NCI-H1694 (cell line): ENCODE measurements at regions not wholly inside any gene's neighbourhood (a gene's known extent, or its start where the extent isn't known, plus 50 kb on each side); places are given as distances from the start of the nearest gene placed in this dataset.
"Not testable (repeated sequence)": the region's sequence is repeated elsewhere in the genome, so short reads cannot be mapped to it uniquely, and the experiment has no call there.

Source experiments
- DNase-seq: peaks from one replicate; lab custom pipeline; 2025; lab: John Stamatoyannopoulos, UW

DNA sequence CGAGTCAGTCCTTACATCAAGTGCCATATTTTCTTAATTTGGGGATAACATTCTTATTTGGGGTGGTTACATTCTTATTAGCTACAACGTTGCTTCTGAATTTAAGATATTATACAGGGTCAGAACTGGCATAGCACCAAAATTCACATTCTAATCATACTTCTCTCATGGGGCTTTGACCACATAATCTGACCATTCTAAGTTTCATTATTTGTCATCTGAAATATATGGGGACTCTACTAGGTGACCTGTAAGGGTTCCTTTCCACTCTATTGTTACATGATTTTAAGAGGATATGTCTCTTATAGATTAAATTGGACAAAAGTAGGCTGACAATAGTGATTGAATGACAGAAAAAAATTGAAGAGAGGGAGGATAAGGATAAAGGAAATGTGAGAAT is 536.5 kb downstream of the KCTD12 start:
- DNase-seq = no peak

DNA sequence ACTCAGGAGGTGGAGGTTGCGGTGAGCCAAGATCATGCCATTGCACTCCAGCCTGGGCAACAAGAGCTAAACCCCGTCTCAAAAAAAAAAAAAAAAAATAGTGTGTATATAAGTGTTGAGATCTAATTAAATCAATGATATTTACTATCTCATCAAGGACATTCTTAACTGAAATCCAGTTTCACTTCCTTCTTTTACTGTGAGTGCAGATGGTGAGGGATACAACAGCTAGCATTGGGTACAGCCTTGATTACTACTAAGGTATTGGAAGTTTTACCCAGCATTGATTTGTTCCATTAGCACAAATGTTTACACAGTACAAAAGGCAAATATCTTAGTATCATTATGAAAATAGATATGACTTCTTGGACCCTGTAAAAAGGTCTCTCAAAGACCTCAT is 546.6 kb downstream of the KCTD12 start:
- DNase-seq = no peak

DNA sequence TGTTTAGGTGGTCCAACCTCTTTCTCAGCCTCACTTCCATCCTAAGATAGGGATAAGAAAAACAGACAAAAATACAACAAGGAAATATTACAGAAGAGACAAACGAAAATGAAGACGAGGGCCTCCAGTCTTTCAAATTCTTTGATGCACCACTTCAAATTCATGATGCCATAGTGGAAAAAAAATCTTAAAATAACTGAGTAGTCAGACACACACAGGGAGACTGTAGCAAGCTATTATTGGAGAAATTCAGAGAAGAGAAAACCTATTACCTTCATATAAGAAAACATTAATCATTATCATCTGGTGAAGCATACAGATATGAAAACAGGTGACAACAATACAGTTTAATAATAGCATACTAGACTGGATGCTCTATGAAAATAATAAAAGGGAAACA is 548.2 kb downstream of the KCTD12 start:
- DNase-seq = no peak

DNA sequence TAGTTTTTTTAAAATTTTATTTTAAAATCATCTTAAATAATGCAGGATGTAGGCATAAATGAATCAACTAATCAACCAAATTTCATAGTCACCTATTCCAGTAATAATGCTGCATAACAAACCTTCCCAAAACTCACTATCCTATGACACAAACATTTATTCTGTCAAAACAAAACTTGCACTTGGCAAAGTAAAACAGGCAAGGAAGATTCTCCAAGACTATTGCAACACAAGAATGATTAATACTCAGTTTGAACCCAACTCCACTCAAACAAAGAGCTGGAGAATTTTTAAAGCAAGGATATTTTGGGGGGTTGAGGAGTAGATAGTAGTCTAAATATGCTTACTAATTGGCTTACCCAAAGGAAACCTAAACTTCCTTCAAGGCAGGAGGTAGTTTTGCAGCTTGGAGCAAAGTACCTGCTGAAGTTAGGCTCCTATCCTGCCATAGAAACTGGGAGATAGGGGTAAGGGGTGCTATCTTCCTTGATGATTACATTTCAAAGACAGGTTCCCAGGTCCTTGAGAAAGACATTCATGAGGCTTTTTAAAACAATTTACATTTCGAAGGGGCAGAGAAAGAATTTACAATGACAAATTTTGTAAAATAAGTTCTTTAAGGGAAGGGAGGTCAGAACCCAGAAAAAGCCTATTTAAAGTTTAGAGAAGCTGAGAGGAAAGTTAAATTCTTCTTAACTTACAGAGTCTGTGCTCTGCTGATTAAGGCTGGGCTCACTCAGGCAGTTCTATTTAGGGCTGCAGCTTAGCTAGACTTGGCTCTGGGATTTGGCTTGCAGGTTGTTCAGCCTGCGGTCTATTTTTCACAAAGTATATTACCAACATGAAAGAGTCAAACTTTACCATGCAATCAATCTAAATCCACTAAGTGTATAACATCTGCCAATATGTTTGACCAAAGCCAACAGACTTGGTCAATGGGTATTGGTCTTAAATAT is 549.0 kb downstream of the KCTD12 start:
- no peak for DNase-seq

DNA sequence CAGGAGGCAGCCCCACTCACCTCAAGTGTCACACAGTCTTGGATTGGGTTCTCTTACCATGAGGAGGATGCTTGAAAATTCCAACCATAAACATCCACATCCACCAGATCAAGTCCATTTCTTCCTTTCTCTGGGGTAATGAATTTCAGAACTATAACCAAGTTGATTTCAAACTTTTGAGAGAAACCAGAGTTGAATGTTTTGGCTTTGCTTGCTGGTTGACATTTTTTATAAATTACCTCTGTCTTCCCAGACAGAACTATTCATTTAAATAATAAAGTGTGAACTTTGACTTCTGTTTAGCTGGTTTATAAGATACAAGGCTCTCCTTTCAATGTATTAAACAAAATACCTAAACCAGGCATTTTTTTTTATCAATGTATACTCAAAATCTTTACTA is 550.7 kb downstream of the KCTD12 start:
- DNase-seq = no peak

DNA sequence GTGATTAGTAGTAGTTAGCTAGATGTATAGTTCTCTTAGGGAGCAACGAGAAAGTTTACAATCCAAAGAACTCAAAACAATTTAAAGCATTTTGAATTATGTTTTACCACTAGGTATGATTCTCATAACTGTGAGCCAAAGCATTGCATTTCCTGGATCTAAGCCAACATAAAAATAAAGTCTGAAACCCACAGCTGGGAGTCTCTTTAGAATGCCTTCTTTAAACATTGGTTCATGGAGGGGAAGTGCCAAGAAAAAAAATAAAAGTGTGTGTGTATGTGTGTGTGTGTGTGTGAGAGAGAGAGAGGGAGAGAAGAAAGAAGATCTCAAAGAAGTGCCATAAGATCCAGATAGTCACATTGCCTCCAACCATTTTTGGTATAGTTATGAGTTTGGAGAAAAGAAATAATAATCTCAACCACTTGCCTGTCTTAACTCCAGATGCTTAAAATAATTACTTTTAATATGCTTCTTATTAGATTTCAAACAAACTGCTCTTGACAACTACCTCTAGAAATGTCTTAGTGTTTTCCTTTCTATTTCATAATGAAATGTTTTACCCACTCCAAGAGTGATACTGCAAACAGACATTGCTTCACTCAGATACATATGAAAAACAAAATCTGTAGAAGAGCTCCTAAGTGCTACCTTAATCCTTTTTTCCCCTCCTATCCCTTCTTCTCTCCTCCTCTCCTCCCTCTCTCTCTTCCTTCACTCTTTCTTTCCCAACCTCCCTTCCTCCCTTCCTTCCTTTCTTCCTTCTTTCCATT is 554.1 kb downstream of the KCTD12 start:
- DNase-seq = no peak

DNA sequence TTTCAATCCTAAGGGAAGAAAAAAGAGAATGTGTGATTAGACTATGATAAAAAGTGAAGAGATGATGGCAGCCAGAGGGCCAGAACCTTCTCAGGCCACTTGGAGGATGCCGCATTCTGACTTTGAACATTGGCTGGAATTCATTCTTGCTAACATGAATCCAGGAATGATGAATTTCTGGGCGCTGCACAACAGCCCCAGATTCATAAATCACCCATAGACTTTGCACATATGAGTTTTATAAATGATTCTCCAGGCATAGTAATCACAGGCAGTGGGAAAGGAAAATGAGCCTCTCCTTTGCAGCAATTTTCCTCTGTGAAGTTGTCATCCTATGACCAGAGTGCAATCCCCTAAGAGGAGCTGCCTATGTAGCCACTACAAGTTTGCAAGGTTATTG is 555.4 kb downstream of the KCTD12 start:
- no peak for DNase-seq

DNA sequence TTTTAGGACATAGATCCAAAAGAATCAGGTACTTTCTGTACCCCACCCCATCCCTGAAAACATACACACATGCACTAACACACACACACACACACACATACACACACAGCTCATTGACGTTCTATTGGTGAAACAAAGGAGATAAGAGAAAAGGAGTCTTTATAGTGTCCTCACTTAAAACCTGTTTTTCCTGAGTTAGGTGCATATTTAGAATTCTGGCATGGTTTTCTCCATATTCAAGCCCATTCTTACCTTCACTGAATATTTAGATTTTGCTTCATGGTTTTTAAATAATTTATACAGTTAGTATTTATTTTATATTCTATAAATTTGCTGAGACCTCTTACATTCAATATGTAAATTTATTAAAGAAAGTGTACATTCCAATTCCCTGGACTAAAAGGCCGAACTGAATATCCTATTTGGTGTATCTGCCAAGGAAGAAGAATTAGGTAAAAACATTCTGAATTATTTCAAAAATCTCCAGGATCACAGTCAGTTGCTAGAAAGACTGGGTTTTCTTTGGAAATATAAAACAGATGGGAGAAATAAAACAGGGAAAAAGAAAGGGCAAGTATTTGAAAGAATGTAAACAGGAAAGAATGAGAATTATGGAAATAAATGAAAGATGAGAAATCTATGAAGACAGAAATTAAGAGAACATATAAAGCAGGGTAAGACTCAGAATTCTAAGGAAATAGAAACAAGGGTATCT is 556.2 kb downstream of the KCTD12 start:
- no peak for DNase-seq

DNA sequence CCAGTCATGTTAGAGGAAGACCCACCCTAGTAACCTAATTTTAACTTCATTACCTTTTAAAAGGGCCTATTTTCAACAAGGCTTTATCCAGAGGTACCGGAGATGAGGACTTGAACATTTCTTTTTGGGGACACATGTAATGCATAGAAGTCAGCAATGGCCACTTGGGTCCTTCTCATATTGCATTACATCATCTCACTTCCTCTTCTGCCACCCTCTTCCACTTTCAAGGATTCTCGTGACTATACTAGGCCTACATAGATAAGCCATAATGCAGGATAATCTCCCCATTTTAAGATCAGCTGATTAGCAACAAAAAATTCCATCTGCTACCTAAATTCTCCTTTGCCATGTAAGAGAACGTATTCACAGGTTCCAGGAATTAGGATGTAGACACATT is 557.2 kb downstream of the KCTD12 start:
- no peak for DNase-seq

DNA sequence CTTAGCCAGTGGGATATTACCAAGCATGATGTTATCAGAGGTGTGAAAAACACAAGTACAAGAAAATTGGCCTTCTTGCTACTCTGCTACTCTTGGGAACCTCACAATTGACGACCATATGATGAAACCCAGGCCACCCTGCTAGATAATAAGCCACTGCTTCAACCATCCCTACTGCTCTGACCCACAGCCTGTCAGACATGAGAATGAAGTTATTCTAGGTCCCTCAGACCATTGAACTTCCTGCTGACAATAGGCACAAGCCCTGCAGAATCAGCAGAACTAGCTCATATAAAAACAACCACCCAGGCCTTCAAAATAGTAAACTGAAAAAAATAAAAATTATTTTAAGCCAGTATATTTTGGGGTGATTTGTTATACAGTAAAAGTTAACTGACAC is 559.9 kb downstream of the KCTD12 start:
- DNase-seq = no peak

DNA sequence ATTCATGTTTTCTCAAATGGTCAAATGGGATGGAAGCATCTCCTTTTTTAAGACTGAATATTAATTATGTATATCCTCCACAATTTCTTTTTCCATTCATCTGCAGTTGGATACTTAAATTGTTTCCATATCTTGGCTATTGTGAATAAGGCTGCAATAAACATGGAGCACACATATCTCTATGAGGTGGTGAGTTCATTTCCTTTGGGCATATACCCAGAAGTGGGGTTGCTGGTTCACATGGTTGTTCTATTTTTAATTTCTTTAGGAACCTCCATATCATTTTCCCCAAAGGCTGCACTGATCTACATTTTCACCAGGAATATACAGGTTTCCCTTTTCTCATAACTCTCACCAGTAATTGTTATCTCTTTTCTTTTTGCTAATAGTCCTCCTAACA is 566.3 kb downstream of the KCTD12 start:
- DNase-seq = no peak

DNA sequence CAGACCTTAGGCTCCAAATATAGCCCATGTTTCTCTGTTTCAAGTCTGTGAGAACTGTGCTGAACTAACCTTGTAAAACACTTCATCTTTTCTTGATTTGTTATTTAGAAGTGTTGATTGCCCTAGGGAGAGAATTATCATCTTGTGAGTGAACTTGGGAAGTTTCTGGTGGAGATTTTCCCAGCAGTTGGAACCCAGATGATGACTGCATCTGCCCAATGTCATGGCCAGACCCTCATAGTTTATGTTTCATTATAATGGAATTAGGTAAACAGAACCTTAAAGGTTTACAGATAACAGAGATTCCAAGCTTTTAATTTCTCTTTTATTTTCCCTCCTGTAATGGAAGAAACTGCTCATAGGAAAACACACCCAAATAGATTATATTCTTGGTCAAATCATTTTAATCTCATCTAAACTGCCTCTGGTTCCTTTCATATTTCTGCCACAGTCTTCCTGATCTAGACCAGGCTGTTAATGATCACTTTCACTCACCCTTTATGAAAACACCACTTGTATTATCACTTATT is 569.1 kb downstream of the KCTD12 start:
- DNase-seq = no peak

DNA sequence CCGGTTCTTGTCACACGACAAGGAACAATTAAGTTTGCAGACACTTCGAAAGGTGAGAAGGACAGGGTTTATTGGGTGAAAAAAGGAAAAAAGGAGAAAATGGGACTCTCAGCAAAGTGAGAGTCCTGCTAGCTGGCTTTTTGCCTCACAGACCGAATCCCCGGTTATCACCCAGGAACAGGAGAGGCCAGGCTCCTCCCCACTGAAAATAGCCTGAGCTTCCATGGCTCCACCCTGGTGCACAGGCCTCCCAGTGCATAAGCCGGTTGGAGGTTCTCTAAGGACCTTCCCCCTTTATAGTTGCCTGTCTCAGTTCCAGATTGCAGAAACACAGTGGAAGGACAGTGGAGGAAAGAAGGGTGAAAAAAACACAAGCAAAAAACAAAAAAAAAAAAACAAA is 571.7 kb downstream of the KCTD12 start:
- no peak for DNase-seq

DNA sequence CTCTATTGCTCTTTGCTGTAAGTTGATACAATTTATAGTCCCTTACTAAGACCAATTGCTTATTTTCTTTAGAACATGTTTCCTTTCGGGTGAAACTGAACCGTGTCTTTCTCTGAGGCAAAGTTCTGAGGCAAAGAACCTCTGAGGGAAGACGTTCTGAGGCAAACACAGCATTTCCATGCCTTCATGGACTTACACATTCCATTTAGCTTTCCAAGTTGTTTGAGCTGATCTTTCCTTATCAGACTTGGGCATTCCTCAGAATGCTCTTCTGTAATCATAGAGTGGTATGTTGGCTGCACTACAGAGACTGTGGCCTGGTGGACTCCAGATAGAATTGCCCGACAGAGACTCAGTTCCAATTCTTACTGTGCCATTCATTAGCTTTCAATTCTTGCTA is 579.1 kb downstream of the KCTD12 start:
- no peak for DNase-seq

DNA sequence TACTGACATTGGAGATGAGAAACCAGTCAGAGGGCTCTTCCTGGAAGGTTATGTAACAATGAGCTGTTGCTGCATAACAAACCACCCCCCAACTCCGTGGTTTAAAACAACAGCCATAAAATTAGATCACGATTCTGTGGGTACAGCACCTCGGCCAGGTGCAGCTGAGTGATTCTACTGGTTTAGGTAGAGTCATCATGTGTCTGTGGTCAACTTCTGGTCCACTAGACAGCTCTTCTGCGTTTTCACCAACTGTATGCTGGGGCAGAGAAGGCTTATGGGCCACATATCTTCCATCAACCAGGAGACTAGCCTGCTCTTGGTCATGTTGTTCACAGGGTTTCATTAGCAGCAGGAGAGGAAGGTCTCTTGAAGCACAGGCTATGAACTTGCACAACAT is 585.5 kb downstream of the KCTD12 start:
- DNase-seq = no peak

DNA sequence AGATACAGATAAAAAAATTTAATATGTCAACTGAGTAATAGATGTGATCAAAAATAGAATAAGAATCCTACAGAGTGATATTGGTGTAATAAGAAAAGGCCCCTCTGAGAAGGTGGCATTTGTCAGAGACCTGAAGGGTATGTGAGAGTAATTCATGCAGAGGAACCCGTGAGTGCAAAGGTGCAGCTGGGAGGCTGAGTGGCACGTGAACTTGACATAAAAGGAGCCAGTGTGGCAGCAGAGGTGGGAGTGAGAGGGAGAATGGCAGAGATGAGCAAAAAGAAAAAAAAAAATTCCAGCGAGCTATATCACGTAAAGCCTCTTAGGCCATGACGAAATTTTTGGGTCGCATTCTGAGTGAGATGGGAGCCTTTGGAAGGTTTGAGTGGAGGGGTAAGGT is 588.9 kb downstream of the KCTD12 start:
- no peak for DNase-seq

DNA sequence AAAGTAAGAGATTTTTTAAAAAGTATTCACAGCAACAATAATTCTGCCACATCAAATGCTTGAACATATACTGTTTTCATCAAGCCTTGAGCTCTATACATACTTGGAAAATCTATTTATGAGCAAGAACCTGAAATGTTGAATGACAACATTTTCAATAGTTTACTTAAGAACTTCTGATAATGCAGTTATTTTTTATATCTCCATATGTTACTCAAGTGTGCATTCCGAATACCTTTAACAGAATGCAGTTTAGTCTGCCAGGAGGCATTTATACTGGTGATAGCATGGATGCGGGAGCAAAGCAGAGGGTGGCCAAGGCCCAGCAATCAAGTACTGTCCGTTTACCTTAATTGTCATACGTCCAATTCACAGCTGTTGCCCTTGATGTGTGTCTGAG is 589.5 kb downstream of the KCTD12 start:
- DNase-seq = no peak

DNA sequence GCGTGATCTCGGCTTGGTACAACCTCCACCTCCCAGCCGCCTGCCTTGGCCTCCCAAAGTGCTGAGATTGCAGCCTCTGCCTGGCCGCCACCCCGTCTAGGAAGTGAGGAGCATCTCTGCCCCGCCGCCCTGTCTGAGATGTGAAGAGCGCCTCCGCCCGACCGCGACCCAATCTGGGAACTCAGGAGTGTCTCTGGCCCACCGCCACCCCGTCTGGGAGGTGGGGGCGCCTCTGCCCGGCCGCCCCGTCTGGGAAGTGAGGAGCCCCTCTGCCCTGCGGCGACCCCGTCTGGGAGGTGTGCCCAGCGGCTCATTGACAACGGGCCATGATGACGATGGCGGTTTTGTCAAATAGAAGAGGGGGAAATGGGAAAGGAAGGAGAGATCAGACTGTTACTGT is 591.2 kb downstream of the KCTD12 start:
- DNase-seq = not testable (repeated sequence)

DNA sequence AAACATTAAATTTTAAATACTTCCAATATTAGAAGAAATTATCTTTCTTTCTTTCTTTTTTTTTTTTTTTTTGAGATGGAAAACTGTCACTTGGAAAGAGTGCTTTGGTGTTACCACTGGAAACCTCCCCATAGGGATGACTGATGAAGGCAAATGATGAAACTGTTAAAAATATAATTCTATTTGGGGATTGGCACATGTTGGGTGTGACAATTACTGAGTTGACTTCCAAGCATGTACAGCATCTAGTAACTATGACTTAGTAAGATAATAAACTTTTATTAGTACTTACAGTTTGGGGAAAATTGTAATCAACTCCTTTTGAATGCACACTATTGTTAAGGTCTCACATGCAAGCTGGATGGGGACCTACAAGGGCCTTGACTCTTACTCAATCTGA is 592.5 kb downstream of the KCTD12 start:
- no peak for DNase-seq

DNA sequence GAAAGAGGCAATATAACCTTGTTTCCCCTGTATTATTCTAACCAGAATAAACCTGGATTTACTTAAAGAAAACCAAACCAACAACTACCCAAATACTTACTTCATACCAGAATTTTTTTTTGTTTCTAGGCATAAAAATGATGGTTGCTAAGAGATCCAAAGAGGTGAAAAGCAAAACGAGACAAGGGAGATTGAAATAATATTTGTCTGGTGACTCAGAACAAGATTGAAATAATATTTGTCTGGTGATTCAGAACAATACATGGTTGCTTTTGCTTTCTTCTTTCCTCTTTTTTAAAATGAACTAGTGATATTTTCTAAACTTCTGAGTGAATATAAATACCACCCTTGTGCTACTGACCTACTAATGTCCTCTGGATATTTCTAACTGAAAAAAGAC is 592.9 kb downstream of the KCTD12 start:
- no peak for DNase-seq

DNA sequence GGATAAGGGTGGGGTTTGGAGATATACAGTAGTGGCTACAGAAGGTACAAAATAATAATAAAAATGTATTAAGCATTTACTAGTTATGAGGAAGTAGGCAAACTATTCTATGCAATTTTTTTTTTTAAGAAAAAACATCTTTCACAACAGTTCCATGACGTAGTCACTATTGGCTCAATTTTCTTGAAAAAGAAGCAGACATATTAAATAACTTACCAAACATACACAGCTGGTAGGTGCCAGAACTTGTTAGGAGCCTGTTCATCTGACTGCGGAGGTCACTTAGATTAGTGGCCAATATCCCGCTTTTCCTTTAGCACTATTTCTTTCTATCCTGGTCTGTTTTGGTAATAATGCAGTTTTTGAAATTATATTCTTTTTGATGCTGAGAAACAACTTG is 593.5 kb downstream of the KCTD12 start:
- DNase-seq = no peak

DNA sequence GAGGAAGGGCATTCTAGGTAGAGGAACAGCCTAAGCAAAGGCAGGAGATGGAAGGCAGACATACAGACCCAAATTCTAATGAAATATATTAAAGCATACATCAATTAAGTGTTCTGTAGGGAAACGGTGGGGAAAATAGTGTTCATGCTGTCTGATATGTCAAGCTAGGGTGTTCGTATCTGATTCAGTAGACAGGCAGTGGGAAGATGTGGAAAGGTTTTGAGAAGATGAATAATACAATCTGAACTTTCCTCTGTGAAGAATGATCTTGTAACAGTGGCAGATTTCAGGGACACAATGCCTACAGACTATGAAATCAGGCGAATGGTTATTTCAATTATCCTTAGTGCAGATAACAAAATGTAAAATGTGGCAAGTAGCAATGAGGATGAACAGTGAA is 594.2 kb downstream of the KCTD12 start:
- no peak for DNase-seq
